DOHH2 (cell line): ENCODE measurements at regions not wholly inside any gene's neighbourhood (a gene's known extent, or its start where the extent isn't known, plus 50 kb on each side); places are given as distances from the start of the nearest gene placed in this dataset.

Experiments
- H3F3A ChIP-seq: fragments of 200-600 bp; sonication (generic), shearing (Covaris generic); 2 replicates; pipeline ENCODE4 v1.6.0; 2016; ENCODE audit warnings: antibody characterized with exemption, mild to moderate bottlenecking; ENCODE audit not compliant: control insufficient read depth, insufficient read depth
- H3K27ac ChIP-seq: fragments of 200-600 bp; sonication (generic); 2 replicates; pipeline ENCODE4 v1.5.1; 2014; ENCODE audit warnings: low read depth, mild to moderate bottlenecking, low read length, moderate library complexity
- H3K27me3 ChIP-seq: fragments of 200-600 bp; sonication (generic); 2 replicates; pipeline ENCODE4 v1.6.1; 2014; ENCODE audit warnings: mild to moderate bottlenecking, low read length, mixed read lengths; ENCODE audit not compliant: control insufficient read depth
- H3K36me3 ChIP-seq: fragments of 200-600 bp; sonication (generic); 2 replicates; pipeline ENCODE4 v1.6.1; 2014; ENCODE audit warnings: mild to moderate bottlenecking, low read length, moderate library complexity, mixed read lengths; ENCODE audit not compliant: control insufficient read depth
- H3K4me1 ChIP-seq: fragments of 200-600 bp; sonication (generic); 2 replicates; pipeline ENCODE4 v1.6.1; 2014; ENCODE audit warnings: mild to moderate bottlenecking, low read length, mixed read lengths; ENCODE audit not compliant: control insufficient read depth
- H3K4me2 ChIP-seq: fragments of 200-600 bp; sonication (generic); 2 replicates; pipeline ENCODE4 v1.6.0; 2014; ENCODE audit warnings: mild to moderate bottlenecking, low read length, moderate library complexity
- H3K4me3 ChIP-seq: fragments of 200-600 bp; sonication (generic); 2 replicates; pipeline ENCODE4 v1.5.1; 2014; ENCODE audit warnings: mild to moderate bottlenecking, low read length, mixed read lengths
- H3K79me2 ChIP-seq: fragments of 200-600 bp; sonication (generic); 2 replicates; pipeline ENCODE4 v1.6.1; 2014; ENCODE audit warnings: mild to moderate bottlenecking, low read length, mixed read lengths; ENCODE audit not compliant: control insufficient read depth
- H3K9me2 ChIP-seq: fragments of 200-600 bp; sonication (generic); replicated peaks from 2 replicates; pipeline ENCODE4 v1.6.1; 2014; ENCODE audit warnings: mild to moderate bottlenecking, low read length, mixed read lengths; ENCODE audit not compliant: control insufficient read depth
- H3K9me3 ChIP-seq: fragments of 200-600 bp; sonication (generic); 2 replicates; pipeline ENCODE4 v1.6.1; 2014; ENCODE audit warnings: antibody characterized with exemption, low read length, mixed read lengths; ENCODE audit not compliant: control insufficient read depth, insufficient read depth
- H4K20me1 ChIP-seq: fragments of 200-600 bp; sonication (generic); 2 replicates; pipeline ENCODE4 v1.6.0; 2014; ENCODE audit warnings: low read depth, mild to moderate bottlenecking, antibody characterized with exemption, low read length, moderate library complexity; ENCODE audit not compliant: control insufficient read depth, insufficient read depth
- CTCF ChIP-seq: fragments of 200-600 bp; sonication (generic); IDR thresholded peaks from one replicate; pipeline ENCODE4 v1.5.1; 2014; ENCODE audit warnings: antibody characterized with exemption, mild to moderate bottlenecking, low read depth, low read length; ENCODE audit not compliant: poor library complexity, severe bottlenecking
- EZH2phosphoT487 ChIP-seq: fragments of 200-600 bp; sonication (generic); IDR thresholded peaks from 2 replicates; pipeline ENCODE4 v1.6.1; 2017; ENCODE audit warnings: borderline replicate concordance, mild to moderate bottlenecking, antibody characterized with exemption, low read length, moderate library complexity, mixed read lengths

- H3K9me3 ChIP-seq = no peaks in the 10 kb centered on the region
- H3K4me2 ChIP-seq = no peak overlapping the region
- H3K27me3 ChIP-seq = no peaks in the 10 kb centered on the region
- no peaks in the 10 kb centered on the region for H3K9me2 ChIP-seq
- no peaks in the 10 kb centered on the region for H3K4me1 ChIP-seq
- H3K4me3 ChIP-seq = no peak overlapping the region
- H3K36me3 ChIP-seq = no peaks in the 10 kb centered on the region
- H3F3A ChIP-seq = no peaks in the 10 kb centered on the region
- no peaks in the 10 kb centered on the region for H3K79me2 ChIP-seq
- no peak for TF ChIP-seq EZH2phosphoT487
- TF ChIP-seq CTCF = no peak
- H4K20me1 ChIP-seq = no peaks in the 10 kb centered on the region
- H3K27ac ChIP-seq = no peak overlapping the region
These were observed 176.9 kb upstream of the FMN2 start for GRCh38 chr1:239914751-239915231.

GRCh38 chr1:239918634-239919033 lies 173.0 kb upstream of the FMN2 start:
- Histone ChIP-seq H3K4me2 (no peak overlapping the region), H3K9me2 (no peaks in the 10 kb centered on the region), H3K9me3 (no peaks in the 10 kb centered on the region), H3K4me1 (no peaks in the 10 kb centered on the region), H3K36me3 (no peaks in the 10 kb centered on the region), H3K27me3 (no peaks in the 10 kb centered on the region), H3F3A (no peaks in the 10 kb centered on the region), H3K27ac (no peak overlapping the region), H3K79me2 (no peaks in the 10 kb centered on the region), H3K4me3 (no peak overlapping the region), H4K20me1 (no peaks in the 10 kb centered on the region)
- TF ChIP-seq CTCF (no peak), EZH2phosphoT487 (no peak)

DNA sequence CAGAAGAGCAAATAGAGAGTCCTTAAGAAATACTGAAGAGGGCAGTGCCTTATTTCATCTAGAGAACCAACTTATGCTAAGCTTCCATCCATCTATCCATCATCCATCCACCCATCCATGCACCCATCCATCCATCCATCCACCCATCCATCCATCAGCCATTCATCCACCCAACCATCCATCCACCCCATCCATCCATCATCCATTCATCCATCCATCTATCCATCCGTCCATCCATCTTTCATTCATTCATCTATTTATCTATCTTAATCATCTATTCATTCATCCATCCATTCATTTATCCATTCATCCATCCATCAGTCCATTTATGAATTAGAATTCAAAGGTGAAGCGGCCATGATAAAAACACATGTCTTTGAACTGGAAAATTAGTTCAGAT lies 171.5 kb upstream of the FMN2 start:
- TF ChIP-seq CTCF (no peak), EZH2phosphoT487 (no peak)
- no peak overlapping the region for H3K4me3 ChIP-seq
- H3K9me3 ChIP-seq = no peaks in the 10 kb centered on the region

More for the DNA sequence above, 171.5 kb upstream of the FMN2 start:
- no peak overlapping the region for H3K27ac ChIP-seq
- H4K20me1 ChIP-seq = no peaks in the 10 kb centered on the region
- no peaks in the 10 kb centered on the region for H3K27me3 ChIP-seq
- H3K79me2 ChIP-seq = no peaks in the 10 kb centered on the region
- no peaks in the 10 kb centered on the region for H3K9me2 ChIP-seq
- H3F3A ChIP-seq = no peaks in the 10 kb centered on the region
- no peak overlapping the region for H3K4me2 ChIP-seq
- H3K4me1 ChIP-seq = no peaks in the 10 kb centered on the region
- no peaks in the 10 kb centered on the region for H3K36me3 ChIP-seq
